ENCODE measurements at regions not wholly inside any gene's neighbourhood (a gene's known extent, or its start where the extent isn't known, plus 50 kb on each side); places are given as distances from the start of the nearest gene placed in this dataset.

DNA sequence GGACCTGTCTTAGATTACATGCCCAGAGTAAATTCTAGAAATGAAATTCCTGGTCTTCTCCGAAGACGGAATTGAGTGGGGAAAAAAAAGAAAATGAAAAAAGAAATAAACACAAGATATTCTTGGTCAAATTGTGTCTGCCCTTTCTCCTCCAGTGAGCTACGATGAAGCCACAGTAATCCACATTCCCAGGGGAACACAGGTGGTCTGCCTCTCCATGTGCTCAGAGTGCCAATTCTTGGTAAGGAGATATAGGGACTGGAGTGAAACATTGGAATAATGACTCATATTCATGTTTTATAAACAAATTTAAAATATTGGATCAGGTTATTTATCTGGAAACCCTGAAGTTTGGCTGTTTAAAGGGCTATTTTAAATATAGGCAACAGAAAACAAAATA lies 54.2 kb upstream of the MGST2 start:
- no TSS peak for BruUV-seq (replicated peaks)
- Mint-ChIP-seq H3K9me3 (ENCODE audit: low read depth, unreplicated experiment) (no peaks in the 10 kb centered on the region), H3K4me1 (ENCODE audit: low read depth, unreplicated experiment) (peaks cover 7% of the 10 kb centered on the region), H3K36me3 (ENCODE audit: insufficient read depth, unreplicated experiment) (no peaks in the 10 kb centered on the region), H3K4me3 (ENCODE audit: low read depth, unreplicated experiment) (no peak overlapping the region), H3K27me3 (ENCODE audit: unreplicated experiment) (peaks cover 5% of the 10 kb centered on the region), H3K27ac (ENCODE audit: unreplicated experiment) (no peak overlapping the region)
- no peak for DNase-seq
- CTCF ChIA-PET = interaction anchor here (0.6 to 1.0 kb wide), 2 partner anchors 12 to 22 kb away, joined by 3 to 6 read pairs; no protein-coding TSS in a partner anchor
- intact Hi-C loops (cut with micrococcal nuclease; ENCODE audit: unreplicated experiment) = no loop called here
- TF ChIP-seq, protein P1, sequence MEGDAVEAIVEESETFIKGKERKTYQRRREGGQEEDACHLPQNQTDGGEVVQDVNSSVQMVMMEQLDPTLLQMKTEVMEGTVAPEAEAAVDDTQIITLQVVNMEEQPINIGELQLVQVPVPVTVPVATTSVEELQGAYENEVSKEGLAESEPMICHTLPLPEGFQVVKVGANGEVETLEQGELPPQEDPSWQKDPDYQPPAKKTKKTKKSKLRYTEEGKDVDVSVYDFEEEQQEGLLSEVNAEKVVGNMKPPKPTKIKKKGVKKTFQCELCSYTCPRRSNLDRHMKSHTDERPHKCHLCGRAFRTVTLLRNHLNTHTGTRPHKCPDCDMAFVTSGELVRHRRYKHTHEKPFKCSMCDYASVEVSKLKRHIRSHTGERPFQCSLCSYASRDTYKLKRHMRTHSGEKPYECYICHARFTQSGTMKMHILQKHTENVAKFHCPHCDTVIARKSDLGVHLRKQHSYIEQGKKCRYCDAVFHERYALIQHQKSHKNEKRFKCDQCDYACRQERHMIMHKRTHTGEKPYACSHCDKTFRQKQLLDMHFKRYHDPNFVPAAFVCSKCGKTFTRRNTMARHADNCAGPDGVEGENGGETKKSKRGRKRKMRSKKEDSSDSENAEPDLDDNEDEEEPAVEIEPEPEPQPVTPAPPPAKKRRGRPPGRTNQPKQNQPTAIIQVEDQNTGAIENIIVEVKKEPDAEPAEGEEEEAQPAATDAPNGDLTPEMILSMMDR (IDR thresholded peaks at IDR 0.05; ENCODE audit: unreplicated experiment) = no peak

DNA sequence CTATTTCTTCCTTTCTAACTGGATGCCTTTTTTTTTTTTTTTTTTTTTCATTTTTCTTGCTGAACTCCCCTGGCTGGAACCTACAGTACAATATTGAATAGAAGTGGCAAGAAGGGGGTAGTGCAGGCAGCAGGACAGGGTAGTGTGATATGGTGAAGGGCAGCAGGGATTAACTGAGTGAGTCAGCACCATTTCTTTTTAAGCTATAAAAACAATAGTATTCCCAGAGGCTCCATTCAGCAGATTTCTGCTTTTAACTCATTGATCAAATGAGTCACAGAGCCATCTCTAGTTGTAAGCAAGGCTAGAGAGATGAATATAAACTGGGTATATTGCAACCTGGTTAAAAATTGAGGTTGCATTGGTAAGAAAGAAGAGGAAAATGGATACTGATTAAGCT lies 53.6 kb upstream of the SETD7 start:
- intact Hi-C loops (cut with micrococcal nuclease; ENCODE audit: unreplicated experiment) = no loop called here
- Mint-ChIP-seq H3K4me3 (ENCODE audit: low read depth, unreplicated experiment) (no peak overlapping the region), H3K4me1 (ENCODE audit: low read depth, unreplicated experiment) (peaks cover 7% of the 10 kb centered on the region), H3K9me3 (ENCODE audit: low read depth, unreplicated experiment) (no peaks in the 10 kb centered on the region), H3K27ac (ENCODE audit: unreplicated experiment) (no peak overlapping the region), H3K27me3 (ENCODE audit: unreplicated experiment) (peaks cover 18% of the 10 kb centered on the region), H3K36me3 (ENCODE audit: insufficient read depth, unreplicated experiment) (no peaks in the 10 kb centered on the region)
- no TSS peak for BruUV-seq (replicated peaks)
- DNase-seq = no peak
- CTCF ChIA-PET = interaction anchor here (0.6 to 0.7 kb wide), 2 partner anchors 35 to 364 kb away, joined by 3 to 5 read pairs; no protein-coding TSS in a partner anchor
- TF ChIP-seq, protein P1 (IDR thresholded peaks at IDR 0.05; ENCODE audit: unreplicated experiment) = no peak

DNA sequence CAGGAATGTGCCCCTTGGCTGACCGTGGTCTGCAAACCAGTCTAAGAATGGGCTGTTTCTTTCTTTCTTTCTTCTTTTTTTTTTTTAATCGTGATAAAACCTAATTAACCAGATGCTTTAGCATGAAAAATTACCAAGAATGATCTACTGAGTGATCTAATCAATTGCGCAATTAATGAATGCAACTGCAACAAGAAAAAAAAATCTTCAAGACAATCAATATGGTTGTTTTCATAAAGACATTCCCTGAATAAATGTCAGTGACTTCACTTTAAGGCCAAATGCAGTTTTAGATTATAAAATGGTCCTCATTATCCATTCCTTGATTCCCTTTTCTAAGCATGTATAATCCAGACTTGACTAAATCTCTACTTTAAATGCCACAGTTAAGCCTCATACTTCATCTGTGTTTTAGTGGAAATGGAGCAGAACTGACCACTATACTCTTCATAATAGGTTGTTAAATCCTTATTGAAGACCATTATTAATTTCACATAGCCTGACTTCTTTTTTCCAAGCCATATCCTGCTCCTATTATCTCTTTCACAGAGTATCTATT lies 51.6 kb upstream of the SETD7 start:
- Mint-ChIP-seq H3K36me3 (ENCODE audit: insufficient read depth, unreplicated experiment) (no peaks in the 10 kb centered on the region), H3K27me3 (ENCODE audit: unreplicated experiment) (peaks cover 18% of the 10 kb centered on the region), H3K4me3 (ENCODE audit: low read depth, unreplicated experiment) (no peak overlapping the region), H3K9me3 (ENCODE audit: low read depth, unreplicated experiment) (no peaks in the 10 kb centered on the region), H3K27ac (ENCODE audit: unreplicated experiment) (no peak overlapping the region), H3K4me1 (ENCODE audit: low read depth, unreplicated experiment) (peaks cover 7% of the 10 kb centered on the region)
- TF ChIP-seq, protein P1 (IDR thresholded peaks at IDR 0.05; ENCODE audit: unreplicated experiment) = no peak
- DNase-seq = no peak
- CTCF ChIA-PET = no interaction called here
- intact Hi-C loops (cut with micrococcal nuclease; ENCODE audit: unreplicated experiment) = no loop called here
- BruUV-seq (replicated peaks) = no TSS peak

DNA sequence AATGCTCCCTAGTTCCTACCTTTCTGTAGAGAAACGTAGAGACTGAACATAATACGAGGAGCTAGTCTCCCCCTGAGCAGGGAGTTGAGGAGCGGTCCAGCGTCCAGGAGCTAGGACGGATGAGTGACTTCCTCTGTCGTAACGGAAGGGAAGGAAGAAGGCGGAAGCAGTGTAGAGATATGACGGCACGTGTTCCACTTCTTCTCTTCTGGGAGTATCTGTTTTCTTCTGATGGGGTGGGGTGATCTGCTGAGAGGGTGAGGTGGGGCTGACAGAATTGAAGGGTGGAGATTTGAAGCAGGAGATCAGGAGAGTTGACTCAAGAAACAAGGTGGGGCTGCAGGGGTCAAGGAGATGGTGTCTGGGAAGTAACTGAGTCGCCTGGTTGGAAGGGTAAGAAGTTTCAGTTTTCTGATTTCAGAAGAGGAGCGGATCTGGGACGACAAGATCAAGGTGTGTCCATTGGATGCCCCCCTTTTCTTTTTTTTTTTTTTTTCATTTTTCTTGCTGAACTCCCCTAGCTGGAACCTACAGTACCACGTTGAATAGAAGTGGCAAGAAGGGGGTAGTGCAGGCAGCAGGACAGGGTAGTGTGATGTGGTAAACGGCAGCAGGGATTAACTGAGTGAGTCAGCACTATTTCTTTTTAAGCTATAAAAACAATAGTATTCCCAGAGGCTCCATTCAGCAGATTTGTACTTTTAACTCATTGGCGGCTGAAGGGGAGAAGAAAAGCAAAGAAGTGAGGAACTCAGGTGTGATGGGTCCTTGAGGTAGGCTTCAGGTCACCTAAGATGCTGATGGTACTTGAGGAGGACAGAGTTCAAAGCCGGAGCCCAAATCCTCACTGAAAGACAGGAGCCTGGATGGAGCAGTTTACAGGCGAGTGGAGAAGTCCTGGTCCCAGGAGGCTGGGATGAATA lies 50.8 kb upstream of the SETD7 start:
- no peak overlapping the region for H3K27ac Mint-ChIP-seq (ENCODE audit: unreplicated experiment)
- TF ChIP-seq, protein P1 (IDR thresholded peaks at IDR 0.05; ENCODE audit: unreplicated experiment) = no peak
- BruUV-seq (replicated peaks) = no TSS peak
- H3K9me3 Mint-ChIP-seq (ENCODE audit: low read depth, unreplicated experiment) = no peaks in the 10 kb centered on the region
- CTCF ChIA-PET = no interaction called here
- H3K27me3 Mint-ChIP-seq (ENCODE audit: unreplicated experiment) = peaks cover 18% of the 10 kb centered on the region
- H3K4me3 Mint-ChIP-seq (ENCODE audit: low read depth, unreplicated experiment) = no peak overlapping the region
- intact Hi-C loops (cut with micrococcal nuclease; ENCODE audit: unreplicated experiment) = no loop called here
- peaks cover 7% of the 10 kb centered on the region for H3K4me1 Mint-ChIP-seq (ENCODE audit: low read depth, unreplicated experiment)
- no peaks in the 10 kb centered on the region for H3K36me3 Mint-ChIP-seq (ENCODE audit: insufficient read depth, unreplicated experiment)
- no peak for DNase-seq
